Fibroblast of lung (primary cell): ENCODE measurements at regions not wholly inside any gene's neighbourhood (a gene's known extent, or its start where the extent isn't known, plus 50 kb on each side); places are given as distances from the start of the nearest gene placed in this dataset.

Source experiments
- DNase-seq, 2 donors: peaks; one replicate each; pipeline versions ENCODE4 v3.0.0 to v3.0.0-alpha.2; 2010; ENCODE audit warnings: low read depth in 2 of 2
- H2AFZ ChIP-seq: 2 replicates; pipeline ENCODE4 v1.5.1; 2012; ENCODE audit warnings: low read length, control low read depth, inconsistent platforms
- H3K27ac ChIP-seq: 2 replicates; pipeline ENCODE4 v1.5.1; 2011; ENCODE audit warnings: low read length, control low read depth; ENCODE audit not compliant: insufficient read depth
- H3K27me3 ChIP-seq: 2 replicates; pipeline ENCODE4 v1.5.1; 2011; ENCODE audit warnings: mild to moderate bottlenecking, low read length; ENCODE audit not compliant: control insufficient read depth, insufficient read depth
- H3K36me3 ChIP-seq: 2 replicates; pipeline ENCODE4 v1.5.1; 2011; ENCODE audit warnings: low read length; ENCODE audit not compliant: control insufficient read depth, insufficient read depth
- H3K4me1 ChIP-seq: 2 replicates; pipeline ENCODE4 v1.5.1; 2011; ENCODE audit warnings: low read length; ENCODE audit not compliant: control insufficient read depth, insufficient read depth; ENCODE audit errors: extremely low read depth
- H3K4me2 ChIP-seq: 2 replicates; pipeline ENCODE4 v1.5.1; 2011; ENCODE audit warnings: low read length, control low read depth; ENCODE audit not compliant: insufficient read depth; ENCODE audit errors: extremely low read depth
- H3K4me3 ChIP-seq, 4 experiments: fragments of 200-600 bp in 1 of 4; sonication (generic) in 1 of 4; replicated peaks in 1 of 4; 2 replicates each; pipeline ENCODE4 v1.5.1; 2011 to 2016; ENCODE audit warnings: low read length in 4 of 4, low read depth in 3 of 4, mild to moderate bottlenecking in 3 of 4, control low read depth in 2 of 4, inconsistent platforms in 1 of 4, mixed read lengths in 1 of 4; ENCODE audit not compliant: insufficient read depth in 1 of 4; ENCODE audit errors: control extremely low read depth in 1 of 4
- H3K79me2 ChIP-seq: 2 replicates; pipeline ENCODE4 v1.5.1; 2012; ENCODE audit warnings: mild to moderate bottlenecking, low read length, inconsistent platforms; ENCODE audit not compliant: control insufficient read depth, insufficient read depth
- H3K9ac ChIP-seq: 2 replicates; pipeline ENCODE4 v1.5.1; 2011; ENCODE audit warnings: mild to moderate bottlenecking, low read length, control low read depth; ENCODE audit not compliant: insufficient read depth
- H3K9me3 ChIP-seq: 2 replicates; pipeline ENCODE4 v1.5.1; 2012; ENCODE audit warnings: low read depth, low read length; ENCODE audit not compliant: control insufficient read depth, insufficient read depth
- H4K20me1 ChIP-seq: 2 replicates; pipeline ENCODE4 v1.5.1; 2011; ENCODE audit warnings: low read length; ENCODE audit not compliant: control insufficient read depth, insufficient read depth; ENCODE audit errors: extremely low read depth
- EZH2 ChIP-seq: IDR thresholded peaks from 2 replicates; pipeline ENCODE4 v1.5.1; 2012; ENCODE audit warnings: low read length, control low read depth, mild to moderate bottlenecking; ENCODE audit errors: missing control alignments
- TF ChIP-seq, protein P1 (sequence below), 2 donors: IDR thresholded peaks in 1 of 2; conservative IDR thresholded peaks in 1 of 2; 1 replicate in 1 of 2; 2 replicates in 1 of 2; pipeline ENCODE4 v1.5.1; 2011 to 2012; ENCODE audit warnings: low read length in 2 of 2, control low read depth in 1 of 2, inconsistent platforms in 1 of 2, low read depth in 1 of 2, mild to moderate bottlenecking in 1 of 2

DNA sequence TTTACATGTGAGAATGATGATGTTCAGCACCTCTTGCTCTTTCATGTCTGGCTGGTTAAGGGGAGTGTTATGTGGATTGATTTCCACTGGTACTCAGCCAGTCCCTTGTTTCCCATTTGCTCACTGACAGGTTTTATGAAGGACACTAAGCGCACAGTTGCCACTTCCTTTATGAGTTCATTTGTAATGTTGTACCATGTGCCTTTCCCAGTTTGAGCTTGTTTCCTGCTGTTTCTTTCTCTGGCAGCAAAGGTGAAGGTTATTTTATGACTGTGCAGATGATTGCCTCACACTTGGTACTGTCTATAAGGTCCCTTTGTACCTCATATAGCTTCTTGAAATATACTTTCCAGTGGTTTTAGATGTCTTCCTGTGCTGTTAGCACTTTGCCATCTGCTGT lies 1700.5 kb upstream of the TMEFF2 start:
- Histone ChIP-seq H3K9me3 (no peaks in the 10 kb centered on the region), H3K4me1 (no peaks in the 10 kb centered on the region), H3K27ac (no peak overlapping the region), H3K4me3 (no peak overlapping the region), H4K20me1 (no peaks in the 10 kb centered on the region), H3K36me3 (no peaks in the 10 kb centered on the region), H3K79me2 (no peaks in the 10 kb centered on the region), H3K9ac (no peak overlapping the region), H2AFZ (no peak overlapping the region), H3K27me3 (no peaks in the 10 kb centered on the region), H3K4me2 (no peak overlapping the region)
- TF ChIP-seq EZH2 = no peak
- DNase-seq = no peak

DNA sequence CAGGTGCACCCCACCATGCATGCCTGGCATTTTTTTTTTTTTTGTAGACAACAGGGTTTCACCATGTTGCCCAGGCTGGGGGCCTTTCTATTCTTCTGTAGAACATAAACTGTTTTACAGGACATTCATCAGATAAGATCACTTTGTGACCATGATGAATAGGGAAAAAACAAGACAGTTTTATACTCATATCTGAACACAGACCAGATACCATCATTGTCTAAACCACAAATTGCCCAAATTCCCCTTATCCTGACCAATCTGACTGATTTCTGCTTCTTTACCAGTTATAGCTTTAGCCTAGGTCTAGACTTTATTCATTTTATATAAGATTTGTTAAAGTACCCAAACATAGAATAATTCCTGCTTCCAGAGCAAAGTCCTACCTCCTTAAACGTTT lies 1699.3 kb upstream of the TMEFF2 start:
- Histone ChIP-seq H3K27ac (no peak overlapping the region), H3K36me3 (no peaks in the 10 kb centered on the region), H3K27me3 (no peaks in the 10 kb centered on the region)

GRCh38 chr2:193891023-193891422 lies 1696.3 kb upstream of the TMEFF2 start:
- DNase-seq = no peak
- no peaks in the 10 kb centered on the region for H3K4me1 ChIP-seq
- H3K4me2 ChIP-seq = no peak overlapping the region
- no peaks in the 10 kb centered on the region for H3K36me3 ChIP-seq
- H3K9me3 ChIP-seq = no peaks in the 10 kb centered on the region
- no peaks in the 10 kb centered on the region for H4K20me1 ChIP-seq
- TF ChIP-seq, protein P1, sequence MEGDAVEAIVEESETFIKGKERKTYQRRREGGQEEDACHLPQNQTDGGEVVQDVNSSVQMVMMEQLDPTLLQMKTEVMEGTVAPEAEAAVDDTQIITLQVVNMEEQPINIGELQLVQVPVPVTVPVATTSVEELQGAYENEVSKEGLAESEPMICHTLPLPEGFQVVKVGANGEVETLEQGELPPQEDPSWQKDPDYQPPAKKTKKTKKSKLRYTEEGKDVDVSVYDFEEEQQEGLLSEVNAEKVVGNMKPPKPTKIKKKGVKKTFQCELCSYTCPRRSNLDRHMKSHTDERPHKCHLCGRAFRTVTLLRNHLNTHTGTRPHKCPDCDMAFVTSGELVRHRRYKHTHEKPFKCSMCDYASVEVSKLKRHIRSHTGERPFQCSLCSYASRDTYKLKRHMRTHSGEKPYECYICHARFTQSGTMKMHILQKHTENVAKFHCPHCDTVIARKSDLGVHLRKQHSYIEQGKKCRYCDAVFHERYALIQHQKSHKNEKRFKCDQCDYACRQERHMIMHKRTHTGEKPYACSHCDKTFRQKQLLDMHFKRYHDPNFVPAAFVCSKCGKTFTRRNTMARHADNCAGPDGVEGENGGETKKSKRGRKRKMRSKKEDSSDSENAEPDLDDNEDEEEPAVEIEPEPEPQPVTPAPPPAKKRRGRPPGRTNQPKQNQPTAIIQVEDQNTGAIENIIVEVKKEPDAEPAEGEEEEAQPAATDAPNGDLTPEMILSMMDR (conservative IDR thresholded peaks at IDR 0.05 in 1 of 2, IDR thresholded peaks at IDR 0.05 in 1 of 2; ENCODE audit: low read depth in 1 of 2, low read length in 2 of 2) = no peak
- TF ChIP-seq EZH2 = no peak
- H3K27ac ChIP-seq = no peak overlapping the region
- no peak overlapping the region for H3K9ac ChIP-seq
- no peaks in the 10 kb centered on the region for H3K27me3 ChIP-seq
- H2AFZ ChIP-seq = no peak overlapping the region
- H3K79me2 ChIP-seq = no peaks in the 10 kb centered on the region
- no peak overlapping the region for H3K4me3 ChIP-seq

More for the DNA sequence above, 1699.3 kb upstream of the TMEFF2 start:
- no peaks in the 10 kb centered on the region for H3K9me3 ChIP-seq
- no peaks in the 10 kb centered on the region for H3K4me1 ChIP-seq
- no peak overlapping the region for H3K4me2 ChIP-seq
- H3K9ac ChIP-seq = no peak overlapping the region
- H4K20me1 ChIP-seq = no peaks in the 10 kb centered on the region
- no peaks in the 10 kb centered on the region for H3K79me2 ChIP-seq
- no peak overlapping the region for H2AFZ ChIP-seq
- no peak overlapping the region for H3K4me3 ChIP-seq
- TF ChIP-seq EZH2 = no peak
- TF ChIP-seq, protein P1 (conservative IDR thresholded peaks at IDR 0.05 in 1 of 2, IDR thresholded peaks at IDR 0.05 in 1 of 2; ENCODE audit: low read depth in 1 of 2, low read length in 2 of 2) = no peak
- DNase-seq = no peak

- Histone ChIP-seq H3K4me1 (no peaks in the 10 kb centered on the region), H3K4me3 (no peak overlapping the region), H3K9ac (no peak overlapping the region), H2AFZ (no peak overlapping the region), H3K36me3 (no peaks in the 10 kb centered on the region), H3K4me2 (no peak overlapping the region), H3K79me2 (no peaks in the 10 kb centered on the region), H3K27me3 (no peaks in the 10 kb centered on the region), H3K9me3 (no peaks in the 10 kb centered on the region), H3K27ac (no peak overlapping the region), H4K20me1 (no peaks in the 10 kb centered on the region)
- TF ChIP-seq, protein P1 (conservative IDR thresholded peaks at IDR 0.05 in 1 of 2, IDR thresholded peaks at IDR 0.05 in 1 of 2; ENCODE audit: low read depth in 1 of 2, low read length in 2 of 2) = no peak
- TF ChIP-seq EZH2 = no peak
- DNase-seq = no peak
These were observed 1690.7 kb upstream of the TMEFF2 start for GRCh38 chr2:193885419-193885818.
